Upper lobe of left lung (tissue), 6 donors: ENCODE measurements at regions not wholly inside any gene's neighbourhood (a gene's known extent, or its start where the extent isn't known, plus 50 kb on each side); places are given as distances from the start of the nearest gene placed in this dataset.
"Not testable (repeated sequence)": the region's sequence is repeated elsewhere in the genome, so short reads cannot be mapped to it uniquely, and the experiment has no call there.

ENCODE experiments used
- ATAC-seq, 2 donors: fragments of 200-7000 bp; cut with Tn5 transposase; one replicate each; pipeline ENCODE4 v1.9.1; 2022; ENCODE audit warnings: mild to moderate bottlenecking in 2 of 2, moderate library complexity in 2 of 2; ENCODE audit not compliant: low FRiP score in 2 of 2
- DNase-seq, 2 donors: peaks; one replicate each; pipeline ENCODE4 v3.0.0-alpha.2; 2019 to 2020
- H3K27ac ChIP-seq, 4 donors: fragments of 200-600 bp; sonication (generic); one replicate each; pipeline ENCODE4 v1.5.1; 2016 to 2019
- H3K27me3 ChIP-seq, 4 donors: fragments of 200-600 bp; sonication (generic); one replicate each; pipeline ENCODE4 v1.5.1; 2017 to 2019
- H3K36me3 ChIP-seq, 4 donors: fragments of 200-600 bp; sonication (generic); one replicate each; pipeline ENCODE4 v1.5.1; 2016 to 2019
- H3K4me1 ChIP-seq, 4 donors: fragments of 200-600 bp; sonication (generic); one replicate each; pipeline ENCODE4 v1.5.1; 2018 to 2019
- H3K4me3 ChIP-seq, 4 donors: fragments of 200-600 bp; sonication (generic); one replicate each; pipeline ENCODE4 v1.5.1; 2017 to 2019; ENCODE audit warnings: mild to moderate bottlenecking in 2 of 4, moderate library complexity in 1 of 4
- H3K9me3 ChIP-seq, 4 donors: fragments of 200-600 bp; sonication (generic); one replicate each; pipeline ENCODE4 v1.5.1; 2018 to 2019
- EP300 ChIP-seq, 4 donors: sonication (generic); formaldehyde crosslinking; IDR thresholded peaks; one replicate each; pipeline ENCODE4 v1.5.1; 2017; ENCODE audit warnings: antibody characterized with exemption in 4 of 4, control low read depth in 2 of 4
- POLR2A ChIP-seq, 4 donors: fragments of 450-650 bp; IDR thresholded peaks; one replicate each; pipeline ENCODE4 v1.5.1; 2016 to 2017; ENCODE audit warnings: antibody characterized with exemption in 4 of 4, mild to moderate bottlenecking in 2 of 4
- POLR2AphosphoS5 ChIP-seq, 2 donors: sonication (generic); formaldehyde crosslinking; IDR thresholded peaks; one replicate each; pipeline ENCODE4 v1.5.1; 2017; ENCODE audit warnings: antibody characterized with exemption in 2 of 2
- WGBS, 2 donors: methylation state at CpG; one replicate each; pipeline ENCODE4 v1.1.5; 2017 to 2018; 5-methylcytosine and 5-hydroxymethylcytosine counted together
- TF ChIP-seq, protein P1 (sequence below), 6 experiments: fragments of 450-650 bp in 4 of 6; fragments of 200-600 bp in 2 of 6; sonication (generic) in 2 of 6; IDR thresholded peaks; one replicate each; pipeline ENCODE4 v1.5.1; 2016 to 2019; ENCODE audit warnings: antibody characterized with exemption in 6 of 6
- donor health status: DM: no; HTN: no; CAD: no; lungs with moderate emphysema.
- donor health status: DM: no; HTN: yes; CAD: no; lungs with severe emphysema.

DNA sequence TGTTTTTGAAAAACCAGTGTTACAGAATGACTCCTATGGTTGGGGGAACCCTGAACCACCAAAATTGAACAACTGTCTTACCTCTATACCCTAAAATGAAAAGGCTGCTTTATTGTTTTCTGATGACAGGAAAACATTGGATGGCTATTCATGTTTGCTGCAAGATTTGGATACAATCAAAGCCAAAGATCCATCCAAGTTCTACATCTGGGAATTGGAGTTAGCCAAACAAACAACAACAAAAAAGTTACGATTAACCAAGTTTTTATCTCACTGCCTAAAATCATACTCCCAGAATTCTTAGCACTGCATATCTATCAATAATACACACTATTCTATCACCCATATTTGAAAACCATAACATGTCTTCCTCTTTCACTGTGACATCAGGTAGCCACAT is 349.7 kb upstream of the SLC7A11 start:
- no peaks in the 10 kb centered on the region for H3K27me3 ChIP-seq
- DNase-seq (no peak), ATAC-seq (no peak)
- TF ChIP-seq POLR2AphosphoS5 (IDR thresholded peaks at IDR 0.05) (no peak), EP300 (IDR thresholded peaks at IDR 0.05) (no peak), POLR2A (IDR thresholded peaks at IDR 0.05) (no peak)
- TF ChIP-seq, protein P1, sequence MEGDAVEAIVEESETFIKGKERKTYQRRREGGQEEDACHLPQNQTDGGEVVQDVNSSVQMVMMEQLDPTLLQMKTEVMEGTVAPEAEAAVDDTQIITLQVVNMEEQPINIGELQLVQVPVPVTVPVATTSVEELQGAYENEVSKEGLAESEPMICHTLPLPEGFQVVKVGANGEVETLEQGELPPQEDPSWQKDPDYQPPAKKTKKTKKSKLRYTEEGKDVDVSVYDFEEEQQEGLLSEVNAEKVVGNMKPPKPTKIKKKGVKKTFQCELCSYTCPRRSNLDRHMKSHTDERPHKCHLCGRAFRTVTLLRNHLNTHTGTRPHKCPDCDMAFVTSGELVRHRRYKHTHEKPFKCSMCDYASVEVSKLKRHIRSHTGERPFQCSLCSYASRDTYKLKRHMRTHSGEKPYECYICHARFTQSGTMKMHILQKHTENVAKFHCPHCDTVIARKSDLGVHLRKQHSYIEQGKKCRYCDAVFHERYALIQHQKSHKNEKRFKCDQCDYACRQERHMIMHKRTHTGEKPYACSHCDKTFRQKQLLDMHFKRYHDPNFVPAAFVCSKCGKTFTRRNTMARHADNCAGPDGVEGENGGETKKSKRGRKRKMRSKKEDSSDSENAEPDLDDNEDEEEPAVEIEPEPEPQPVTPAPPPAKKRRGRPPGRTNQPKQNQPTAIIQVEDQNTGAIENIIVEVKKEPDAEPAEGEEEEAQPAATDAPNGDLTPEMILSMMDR (IDR thresholded peaks at IDR 0.05), result no peak
- WGBS, 2 donors, result 35 to 42% methylated on average over 1 of the region's 1 CpG
- H3K9me3 ChIP-seq, result no peaks in the 10 kb centered on the region
- no peak overlapping the region for H3K27ac ChIP-seq
- peaks cover 0 to 2% (median 0%) of the 10 kb centered on the region in 4 donors for H3K4me1 ChIP-seq
- H3K36me3 ChIP-seq, result no peaks in the 10 kb centered on the region
- H3K4me3 ChIP-seq, result no peak overlapping the region

DNA sequence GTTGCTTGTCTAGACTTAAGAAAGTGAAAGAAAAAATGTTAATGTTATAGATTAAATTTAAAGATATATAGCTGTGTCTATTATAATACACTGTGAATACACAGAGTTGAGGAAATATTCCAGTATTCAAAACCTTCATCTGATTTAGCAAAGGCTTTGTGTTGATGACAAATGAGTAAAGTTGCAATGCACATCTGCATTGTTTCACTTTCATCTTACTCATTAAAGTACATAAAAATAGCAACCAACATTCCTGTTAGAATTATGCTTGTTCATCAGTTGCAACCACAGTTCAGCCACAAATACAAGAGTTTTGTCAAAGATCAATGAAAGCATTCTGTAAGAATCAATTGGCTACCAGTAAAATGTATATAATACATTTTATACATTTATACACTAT is 346.4 kb upstream of the SLC7A11 start:
- no peak overlapping the region for H3K4me3 ChIP-seq
- no peak overlapping the region for H3K27ac ChIP-seq
- no peaks in the 10 kb centered on the region for H3K36me3 ChIP-seq
- no peaks in the 10 kb centered on the region for H3K9me3 ChIP-seq
- H3K4me1 ChIP-seq, result no peaks in the 10 kb centered on the region
- TF ChIP-seq POLR2AphosphoS5 (IDR thresholded peaks at IDR 0.05), result no peak
- TF ChIP-seq, protein P1 (IDR thresholded peaks at IDR 0.05), result no peak
- TF ChIP-seq EP300 (IDR thresholded peaks at IDR 0.05), result no peak
- TF ChIP-seq POLR2A (IDR thresholded peaks at IDR 0.05), result no peak
- DNase-seq, result no peak
- no peaks in the 10 kb centered on the region for H3K27me3 ChIP-seq
- no peak for ATAC-seq

DNA sequence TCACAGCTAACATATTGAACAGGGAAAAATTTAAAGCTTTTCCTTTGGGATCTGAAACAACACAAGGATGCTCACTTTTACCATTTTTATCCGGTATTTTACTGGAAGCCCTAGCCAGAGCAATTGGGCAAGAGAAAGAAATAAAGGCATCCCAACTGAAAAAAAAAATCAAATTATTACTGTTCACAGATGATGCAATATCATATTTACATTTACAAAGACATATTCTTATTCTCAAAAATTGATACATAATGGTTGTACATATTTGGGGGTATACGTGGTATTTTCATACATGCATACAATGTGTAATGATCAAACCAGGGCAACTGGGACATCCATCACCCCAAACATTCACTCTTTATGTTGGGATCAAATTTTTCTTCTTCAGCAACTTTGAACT is 337.0 kb upstream of the SLC7A11 start:
- Histone ChIP-seq H3K27me3 (no peaks in the 10 kb centered on the region), H3K4me3 (no peak overlapping the region), H3K36me3 (no peaks in the 10 kb centered on the region), H3K9me3 (peaks cover 0 to 14% (median 6%) of the 10 kb centered on the region in 4 donors), H3K27ac (no peak overlapping the region), H3K4me1 (no peaks in the 10 kb centered on the region)
- DNase-seq (no peak), ATAC-seq (no peak)
- no peak for TF ChIP-seq POLR2AphosphoS5 (IDR thresholded peaks at IDR 0.05)
- TF ChIP-seq POLR2A (IDR thresholded peaks at IDR 0.05), result no peak
- TF ChIP-seq EP300 (IDR thresholded peaks at IDR 0.05), result no peak
- TF ChIP-seq, protein P1 (IDR thresholded peaks at IDR 0.05), result no peak
- WGBS, 2 donors, result 96 to 99% methylated on average over 2 of the region's 2 CpGs

DNA sequence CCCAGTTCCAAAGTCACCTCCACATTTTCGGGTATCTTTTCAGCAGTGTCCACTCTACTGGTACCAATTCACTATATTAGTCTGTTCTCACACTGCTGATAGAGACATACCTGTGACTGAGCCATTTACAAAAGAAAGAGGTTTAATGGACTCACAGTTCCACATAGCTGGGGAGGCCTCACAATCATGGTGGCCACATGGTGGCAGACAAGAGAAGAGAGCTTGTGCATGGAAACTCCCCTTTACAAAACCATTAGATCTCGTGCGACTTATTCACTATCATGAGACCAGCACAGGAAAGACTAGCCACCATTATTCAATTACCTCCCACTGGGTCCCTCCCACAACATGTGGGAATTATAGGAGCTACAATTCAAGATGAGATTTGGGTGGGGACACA is 335.7 kb upstream of the SLC7A11 start:
- not testable (repeated sequence) for H3K36me3 ChIP-seq, H3K27me3 ChIP-seq, H3K4me1 ChIP-seq, ATAC-seq, DNase-seq, H3K27ac ChIP-seq, H3K4me3 ChIP-seq
- peaks cover 0 to 14% (median 6%) of the 10 kb centered on the region in 4 donors for H3K9me3 ChIP-seq
- 92 to 93% methylated on average over 3 of the region's 3 CpGs for WGBS, 2 donors

DNA sequence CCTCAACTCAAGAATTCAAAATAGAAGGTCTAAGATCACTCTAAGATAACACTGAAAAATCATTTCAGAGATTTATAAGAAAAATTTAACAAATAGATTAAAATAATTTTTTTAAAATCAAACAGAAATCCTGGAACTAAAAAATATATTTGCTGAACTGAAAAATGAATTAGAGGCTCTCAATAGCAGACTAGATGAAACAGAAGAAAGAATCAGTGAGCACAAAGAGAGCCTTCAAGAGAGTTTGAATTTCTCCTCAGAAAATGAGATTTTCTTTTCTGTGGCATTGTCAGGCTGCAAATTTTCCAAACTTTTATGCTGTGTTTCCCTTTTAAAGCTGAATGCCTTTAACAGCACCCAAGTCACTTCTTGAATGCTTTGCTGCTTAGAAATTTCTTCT is 335.0 kb upstream of the SLC7A11 start:
- DNase-seq (no peak), ATAC-seq (no peak)
- Histone ChIP-seq H3K4me1 (no peaks in the 10 kb centered on the region), H3K9me3 (peaks cover 0 to 14% (median 6%) of the 10 kb centered on the region in 4 donors), H3K27me3 (no peaks in the 10 kb centered on the region), H3K27ac (no peak overlapping the region), H3K4me3 (no peak overlapping the region), H3K36me3 (no peaks in the 10 kb centered on the region)
- TF ChIP-seq, protein P1 (IDR thresholded peaks at IDR 0.05), result no peak
- no peak for TF ChIP-seq POLR2AphosphoS5 (IDR thresholded peaks at IDR 0.05)
- no peak for TF ChIP-seq POLR2A (IDR thresholded peaks at IDR 0.05)
- no peak for TF ChIP-seq EP300 (IDR thresholded peaks at IDR 0.05)
